GM19438 (cell line): ENCODE measurements at regions not wholly inside any gene's neighbourhood (a gene's known extent, or its start where the extent isn't known, plus 50 kb on each side); places are given as distances from the start of the nearest gene placed in this dataset.

Experiments
- ATAC-seq: cut with Tn5 transposase; IDR thresholded peaks from one replicate; pipeline ENCODE4 v1.9.1; 2021; ENCODE audit warnings: low read depth; ENCODE audit not compliant: unreplicated experiment

GRCh38 chr10:3892440-3893425 lies 107.7 kb upstream of the KLF6 start:
- no peak for ATAC-seq

- ATAC-seq = no peak
Measured at GRCh38 chr10:3891396-3891795, 106.4 kb upstream of the KLF6 start.

GRCh38 chr10:3890602-3891352 lies 105.8 kb upstream of the KLF6 start:
- no peak for ATAC-seq

GRCh38 chr10:3889961-3890522 lies 105.0 kb upstream of the KLF6 start:
- ATAC-seq = no peak

DNA sequence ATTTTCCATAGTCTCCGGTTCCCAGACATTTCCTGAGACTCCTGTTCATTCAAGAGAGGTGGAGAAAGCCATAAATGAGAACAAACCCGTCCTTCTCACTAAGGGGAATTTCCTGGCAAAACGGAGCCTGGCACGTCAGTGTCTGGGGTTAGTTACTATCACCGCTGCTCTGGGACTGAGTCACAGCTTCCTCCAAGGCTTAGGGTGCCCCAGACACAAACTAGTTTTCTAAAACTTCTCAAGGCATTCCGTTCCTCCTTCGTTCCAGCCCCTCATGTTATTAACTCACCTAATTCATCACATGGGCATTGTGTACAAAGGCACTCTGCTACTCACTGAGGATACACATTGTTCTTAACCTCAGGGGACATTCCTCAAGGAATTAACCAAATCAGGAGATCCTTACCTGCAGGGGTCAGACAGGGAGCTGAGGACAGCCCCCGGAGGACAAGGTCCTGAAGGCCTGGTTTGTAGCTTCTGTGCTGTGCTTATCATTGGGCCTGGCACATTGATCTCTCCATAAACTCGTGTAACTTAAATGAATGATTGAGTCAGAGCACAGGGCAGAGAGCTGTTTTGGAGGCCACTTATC lies 103.0 kb upstream of the KLF6 start:
- peak; percentile 66 for ATAC-seq

DNA sequence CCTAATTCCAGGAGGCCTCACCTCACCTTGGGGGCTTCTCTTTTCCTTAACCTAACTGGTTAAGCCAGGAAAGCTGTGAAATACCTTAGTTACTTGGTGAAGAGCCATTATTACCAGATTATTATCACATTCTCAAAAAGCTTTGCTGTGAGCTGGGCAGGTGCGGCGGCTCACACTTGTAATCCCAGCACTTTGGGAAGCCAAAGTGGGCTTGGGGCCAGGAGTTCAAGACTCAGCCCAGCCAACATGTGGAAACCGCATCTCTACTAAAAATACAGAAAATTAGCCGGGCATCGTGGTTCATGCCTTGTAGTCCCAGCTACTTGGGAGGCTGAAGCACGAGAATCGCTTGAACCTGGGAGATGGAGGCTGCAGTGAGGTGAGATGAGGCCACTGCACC lies 102.4 kb upstream of the KLF6 start:
- ATAC-seq = no peak

GRCh38 chr10:3886641-3887251 lies 101.7 kb upstream of the KLF6 start:
- peak; percentile 57 for ATAC-seq

- ATAC-seq = no peak
Measured at GRCh38 chr10:3886191-3886590, 101.2 kb upstream of the KLF6 start.

DNA sequence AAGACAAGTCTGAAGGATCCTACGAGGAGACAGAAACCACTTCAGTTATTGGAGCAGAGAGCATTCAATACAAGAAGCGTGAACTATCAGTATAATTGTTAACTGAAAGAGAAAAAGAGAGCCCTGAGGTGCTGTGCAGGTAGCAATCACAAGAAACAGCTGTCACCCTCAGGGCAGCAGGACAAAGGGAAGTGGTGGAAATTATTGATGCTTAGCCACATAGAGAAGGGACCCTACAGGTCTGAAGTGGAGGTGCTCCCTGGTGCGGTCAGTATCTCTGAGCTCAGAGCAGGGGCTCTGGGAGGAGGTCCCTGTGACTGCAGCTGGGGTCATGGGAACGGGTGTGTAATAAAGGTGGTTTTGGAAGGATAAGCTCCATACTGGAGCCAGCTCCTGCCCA lies 97.8 kb upstream of the KLF6 start:
- ATAC-seq = no peak

DNA sequence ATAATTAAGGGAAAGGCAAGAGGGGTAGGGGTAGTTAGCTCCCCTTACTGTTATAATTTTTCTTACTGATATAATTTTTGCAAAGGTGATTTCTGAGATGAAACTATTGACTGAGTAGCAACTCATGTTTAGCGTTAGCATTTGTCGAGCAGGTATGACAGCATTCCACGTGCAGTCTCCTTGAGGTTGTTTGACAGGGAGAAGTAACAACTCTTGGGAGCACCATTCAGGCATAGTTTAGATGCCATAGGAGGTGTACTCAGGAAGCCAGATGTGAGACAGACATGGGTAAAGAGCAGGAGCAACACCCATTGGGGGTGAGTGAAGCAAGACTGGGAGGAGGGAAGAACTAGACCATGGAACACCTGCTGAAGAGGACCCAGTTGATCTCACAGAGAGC lies 96.6 kb upstream of the KLF6 start:
- ATAC-seq = no peak

- ATAC-seq = no peak
Measured at GRCh38 chr10:3879073-3879472, 94.1 kb upstream of the KLF6 start.

DNA sequence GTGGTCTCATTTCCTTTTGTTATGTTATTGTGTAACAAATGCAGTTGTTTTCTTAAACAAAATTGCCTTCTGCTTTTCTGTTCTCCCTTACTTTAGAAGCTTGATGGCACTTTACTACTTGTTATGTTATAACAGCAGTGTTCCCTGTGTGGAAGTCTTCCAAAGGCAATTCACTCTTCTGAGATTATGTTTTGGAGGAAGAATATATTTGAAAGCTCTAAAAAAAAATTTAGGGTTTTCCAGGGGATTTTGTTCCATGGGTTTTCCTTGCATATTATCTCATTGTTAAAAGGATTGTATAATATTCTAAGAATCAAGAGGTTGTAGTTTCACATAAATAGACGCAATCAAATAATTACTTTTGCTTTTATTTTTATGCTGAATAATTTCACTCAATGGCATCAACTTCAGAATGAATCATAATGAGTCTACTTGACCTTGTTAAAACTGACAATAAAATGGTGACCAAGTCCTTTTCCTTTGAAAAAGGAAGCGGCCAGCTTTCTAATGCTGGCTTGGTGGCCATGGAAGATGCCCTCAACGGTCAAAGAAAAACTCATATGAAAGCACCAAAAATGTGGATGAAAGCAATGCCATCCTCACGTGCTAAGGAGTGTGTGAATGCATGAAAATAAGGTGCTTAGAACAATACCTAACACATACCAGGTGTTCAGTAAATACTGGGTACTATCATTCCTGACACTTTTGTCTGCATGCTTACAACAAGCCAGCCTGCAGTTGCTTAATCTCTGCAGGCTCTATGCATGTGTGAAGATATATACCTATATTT lies 92.4 kb upstream of the KLF6 start:
- no peak for ATAC-seq

- no peak for ATAC-seq
Measured at GRCh38 chr10:3876350-3876962, 91.4 kb upstream of the KLF6 start.

GRCh38 chr10:3875842-3876235 lies 90.8 kb upstream of the KLF6 start:
- no peak for ATAC-seq

- peak; percentile 62 for ATAC-seq
Measured at GRCh38 chr10:3874990-3875841, 90.2 kb upstream of the KLF6 start.

- ATAC-seq = peak; percentile 1
Measured at GRCh38 chr10:3874610-3874989, 89.6 kb upstream of the KLF6 start.

DNA sequence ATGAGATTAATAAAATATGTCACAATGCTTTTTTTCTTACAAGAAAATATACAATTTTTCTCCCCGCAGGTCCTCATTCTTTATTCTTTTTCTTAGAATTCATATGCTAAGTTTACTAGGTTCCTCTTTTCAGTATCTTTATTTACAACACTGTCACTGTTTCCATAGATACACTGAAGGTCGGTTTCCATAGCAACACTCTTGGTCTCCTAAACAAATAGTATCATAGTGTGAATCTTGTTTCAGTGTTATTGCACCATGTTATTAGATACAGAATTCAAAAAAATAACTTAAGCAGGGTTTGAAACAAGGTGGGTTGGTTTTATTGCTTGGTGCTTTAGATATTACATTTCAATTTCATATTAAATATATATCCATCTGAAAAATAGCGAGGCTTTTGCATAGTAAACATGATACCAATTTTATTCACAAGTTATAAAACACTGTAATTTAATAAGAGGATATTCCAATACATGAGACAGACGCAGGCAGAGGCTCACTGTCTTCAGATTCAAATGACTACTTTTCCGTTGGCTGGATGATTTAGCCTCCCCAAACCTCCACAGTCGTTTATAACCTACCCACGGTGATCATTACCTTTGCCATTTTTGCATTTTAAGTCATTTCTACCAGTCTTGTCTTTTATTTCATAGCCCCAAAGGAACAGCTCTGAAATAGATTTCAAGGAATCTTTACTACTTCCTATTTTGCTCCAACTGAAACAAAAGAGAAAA lies 88.9 kb upstream of the KLF6 start:
- peak; percentile 51 for ATAC-seq
